ENCODE measurements at regions not wholly inside any gene's neighbourhood (a gene's known extent, or its start where the extent isn't known, plus 50 kb on each side); places are given as distances from the start of the nearest gene placed in this dataset.

- Histone ChIP-seq H3K27me3 (ENCODE audit: control insufficient read depth, insufficient read depth, low read length) (no peaks in the 10 kb centered on the region), H3K36me3 (ENCODE audit: control insufficient read depth, insufficient read depth, low read length) (no peaks in the 10 kb centered on the region), H3K27ac (ENCODE audit: low read depth, low read length) (no peak overlapping the region), H3K4me3 (ENCODE audit: low read depth, low read length) (no peak overlapping the region), H3K9ac (ENCODE audit: low read length) (no peak overlapping the region), H3K4me1 (ENCODE audit: control insufficient read depth, insufficient read depth, low read length) (no peaks in the 10 kb centered on the region), H3K9me3 (ENCODE audit: control insufficient read depth, insufficient read depth, low read depth, low read length) (0 out of 2 replicates have a peak, but pooled peaks cover 3% of the 10 kb centered on the region)
These were observed 350.4 kb downstream of the OSTF1 start for GRCh38 chr9:75438716-75439115.

- Histone ChIP-seq H3K36me3 (ENCODE audit: control insufficient read depth, insufficient read depth, low read length) (no peaks in the 10 kb centered on the region), H3K4me3 (ENCODE audit: low read depth, low read length) (no peak overlapping the region), H3K27ac (ENCODE audit: low read depth, low read length) (no peak overlapping the region), H3K4me1 (ENCODE audit: control insufficient read depth, insufficient read depth, low read length) (no peaks in the 10 kb centered on the region), H3K9me3 (ENCODE audit: control insufficient read depth, insufficient read depth, low read depth, low read length) (peaks cover 9% of the 10 kb centered on the region; the same call in 1 of the 2 replicates), H3K27me3 (ENCODE audit: control insufficient read depth, insufficient read depth, low read length) (no peaks in the 10 kb centered on the region), H3K9ac (ENCODE audit: low read length) (no peak overlapping the region)
These were observed 352.6 kb downstream of the OSTF1 start for GRCh38 chr9:75440914-75441313.

- Histone ChIP-seq H3K9me3 (ENCODE audit: control insufficient read depth, insufficient read depth, low read depth, low read length) (peaks cover 9% of the 10 kb centered on the region; the same call in 1 of the 2 replicates), H3K36me3 (ENCODE audit: control insufficient read depth, insufficient read depth, low read length) (no peaks in the 10 kb centered on the region), H3K27ac (ENCODE audit: low read depth, low read length) (no peak overlapping the region)
These were observed 356.8 kb downstream of the OSTF1 start for GRCh38 chr9:75445144-75445543.

GRCh38 chr9:75447281-75447680 is 359.0 kb downstream of the OSTF1 start:
- H3K4me3 ChIP-seq (ENCODE audit: low read depth, low read length) = no peak overlapping the region
- H3K9ac ChIP-seq (ENCODE audit: low read length) = no peak overlapping the region
- H3K36me3 ChIP-seq (ENCODE audit: control insufficient read depth, insufficient read depth, low read length) = no peaks in the 10 kb centered on the region
- no peaks in the 10 kb centered on the region for H3K27me3 ChIP-seq (ENCODE audit: control insufficient read depth, insufficient read depth, low read length)
- H3K4me1 ChIP-seq (ENCODE audit: control insufficient read depth, insufficient read depth, low read length) = peaks cover 14% of the 10 kb centered on the region; the same call in 1 of the 2 replicates
- no peak overlapping the region for H3K27ac ChIP-seq (ENCODE audit: low read depth, low read length)
- H3K9me3 ChIP-seq (ENCODE audit: control insufficient read depth, insufficient read depth, low read depth, low read length) = peaks cover 9% of the 10 kb centered on the region; the same call in 1 of the 2 replicates

More at GRCh38 chr9:75445144-75445543, 356.8 kb downstream of the OSTF1 start:
- H3K27me3 ChIP-seq (ENCODE audit: control insufficient read depth, insufficient read depth, low read length) = no peaks in the 10 kb centered on the region
- no peak overlapping the region for H3K4me3 ChIP-seq (ENCODE audit: low read depth, low read length)
- H3K4me1 ChIP-seq (ENCODE audit: control insufficient read depth, insufficient read depth, low read length) = 0 out of 2 replicates have a peak, but pooled peaks cover 8% of the 10 kb centered on the region
- H3K9ac ChIP-seq (ENCODE audit: low read length) = no peak overlapping the region

GRCh38 chr9:75448281-75448680 is 360.0 kb downstream of the OSTF1 start:
- no peak overlapping the region for H3K4me3 ChIP-seq (ENCODE audit: low read depth, low read length)
- H3K9me3 ChIP-seq (ENCODE audit: control insufficient read depth, insufficient read depth, low read depth, low read length) = peaks cover 8% of the 10 kb centered on the region; the same call in 1 of the 2 replicates
- H3K9ac ChIP-seq (ENCODE audit: low read length) = no peak overlapping the region
- no peaks in the 10 kb centered on the region for H3K27me3 ChIP-seq (ENCODE audit: control insufficient read depth, insufficient read depth, low read length)
- peak overlapping the region; percentile 18; the same call in 1 of the 2 replicates for H3K27ac ChIP-seq (ENCODE audit: low read depth, low read length)
- H3K36me3 ChIP-seq (ENCODE audit: control insufficient read depth, insufficient read depth, low read length) = no peaks in the 10 kb centered on the region
- H3K4me1 ChIP-seq (ENCODE audit: control insufficient read depth, insufficient read depth, low read length) = peaks cover 14% of the 10 kb centered on the region; the same call in 1 of the 2 replicates

GRCh38 chr9:75448955-75449354 is 360.6 kb downstream of the OSTF1 start:
- peaks cover 14% of the 10 kb centered on the region; the same call in 1 of the 2 replicates for H3K4me1 ChIP-seq (ENCODE audit: control insufficient read depth, insufficient read depth, low read length)
- no peak overlapping the region for H3K9ac ChIP-seq (ENCODE audit: low read length)
- H3K27me3 ChIP-seq (ENCODE audit: control insufficient read depth, insufficient read depth, low read length) = no peaks in the 10 kb centered on the region
- peaks cover 5% of the 10 kb centered on the region; the same call in 1 of the 2 replicates for H3K9me3 ChIP-seq (ENCODE audit: control insufficient read depth, insufficient read depth, low read depth, low read length)
- no peak overlapping the region for H3K27ac ChIP-seq (ENCODE audit: low read depth, low read length)
- no peaks in the 10 kb centered on the region for H3K36me3 ChIP-seq (ENCODE audit: control insufficient read depth, insufficient read depth, low read length)
- H3K4me3 ChIP-seq (ENCODE audit: low read depth, low read length) = no peak overlapping the region

- Histone ChIP-seq H3K9ac (ENCODE audit: low read length) (no peak overlapping the region), H3K4me1 (ENCODE audit: control insufficient read depth, insufficient read depth, low read length) (peaks cover 14% of the 10 kb centered on the region; the same call in 1 of the 2 replicates), H3K4me3 (ENCODE audit: low read depth, low read length) (no peak overlapping the region), H3K27me3 (ENCODE audit: control insufficient read depth, insufficient read depth, low read length) (no peaks in the 10 kb centered on the region), H3K36me3 (ENCODE audit: control insufficient read depth, insufficient read depth, low read length) (no peaks in the 10 kb centered on the region), H3K27ac (ENCODE audit: low read depth, low read length) (no peak overlapping the region), H3K9me3 (ENCODE audit: control insufficient read depth, insufficient read depth, low read depth, low read length) (no peaks in the 10 kb centered on the region)
These were observed 362.7 kb downstream of the OSTF1 start for GRCh38 chr9:75451045-75451444.

GRCh38 chr9:75451505-75451904 is 363.2 kb downstream of the OSTF1 start:
- Histone ChIP-seq H3K27ac (ENCODE audit: low read depth, low read length) (no peak overlapping the region), H3K4me3 (ENCODE audit: low read depth, low read length) (no peak overlapping the region), H3K9ac (ENCODE audit: low read length) (no peak overlapping the region), H3K36me3 (ENCODE audit: control insufficient read depth, insufficient read depth, low read length) (no peaks in the 10 kb centered on the region), H3K4me1 (ENCODE audit: control insufficient read depth, insufficient read depth, low read length) (peaks cover 14% of the 10 kb centered on the region; the same call in 1 of the 2 replicates), H3K9me3 (ENCODE audit: control insufficient read depth, insufficient read depth, low read depth, low read length) (no peaks in the 10 kb centered on the region), H3K27me3 (ENCODE audit: control insufficient read depth, insufficient read depth, low read length) (no peaks in the 10 kb centered on the region)

GRCh38 chr9:75452512-75452911 is 364.2 kb downstream of the OSTF1 start:
- Histone ChIP-seq H3K36me3 (ENCODE audit: control insufficient read depth, insufficient read depth, low read length) (no peaks in the 10 kb centered on the region), H3K27ac (ENCODE audit: low read depth, low read length) (no peak overlapping the region), H3K4me3 (ENCODE audit: low read depth, low read length) (no peak overlapping the region), H3K27me3 (ENCODE audit: control insufficient read depth, insufficient read depth, low read length) (no peaks in the 10 kb centered on the region), H3K4me1 (ENCODE audit: control insufficient read depth, insufficient read depth, low read length) (peaks cover 17% of the 10 kb centered on the region), H3K9me3 (ENCODE audit: control insufficient read depth, insufficient read depth, low read depth, low read length) (no peaks in the 10 kb centered on the region), H3K9ac (ENCODE audit: low read length) (no peak overlapping the region)

- Histone ChIP-seq H3K4me3 (ENCODE audit: low read depth, low read length) (no peak overlapping the region), H3K9me3 (ENCODE audit: control insufficient read depth, insufficient read depth, low read depth, low read length) (peaks cover 4% of the 10 kb centered on the region; the same call in 1 of the 2 replicates), H3K4me1 (ENCODE audit: control insufficient read depth, insufficient read depth, low read length) (peaks cover 13% of the 10 kb centered on the region)
These were observed 365.7 kb downstream of the OSTF1 start for GRCh38 chr9:75454043-75454442.

GRCh38 chr9:75454891-75455290 is 366.6 kb downstream of the OSTF1 start:
- Histone ChIP-seq H3K27ac (ENCODE audit: low read depth, low read length) (no peak overlapping the region), H3K4me1 (ENCODE audit: control insufficient read depth, insufficient read depth, low read length) (peaks cover 13% of the 10 kb centered on the region), H3K36me3 (ENCODE audit: control insufficient read depth, insufficient read depth, low read length) (no peaks in the 10 kb centered on the region), H3K9ac (ENCODE audit: low read length) (no peak overlapping the region), H3K9me3 (ENCODE audit: control insufficient read depth, insufficient read depth, low read depth, low read length) (peaks cover 5% of the 10 kb centered on the region; the same call in 1 of the 2 replicates), H3K4me3 (ENCODE audit: low read depth, low read length) (no peak overlapping the region), H3K27me3 (ENCODE audit: control insufficient read depth, insufficient read depth, low read length) (no peaks in the 10 kb centered on the region)

More at GRCh38 chr9:75454043-75454442, 365.7 kb downstream of the OSTF1 start:
- no peak overlapping the region for H3K27ac ChIP-seq (ENCODE audit: low read depth, low read length)
- H3K27me3 ChIP-seq (ENCODE audit: control insufficient read depth, insufficient read depth, low read length) = no peaks in the 10 kb centered on the region
- H3K9ac ChIP-seq (ENCODE audit: low read length) = no peak overlapping the region
- H3K36me3 ChIP-seq (ENCODE audit: control insufficient read depth, insufficient read depth, low read length) = no peaks in the 10 kb centered on the region
